HG03378 (cell line): ENCODE measurements at regions not wholly inside any gene's neighbourhood (a gene's known extent, or its start where the extent isn't known, plus 50 kb on each side); places are given as distances from the start of the nearest gene placed in this dataset.
"Not testable (repeated sequence)": the region's sequence is repeated elsewhere in the genome, so short reads cannot be mapped to it uniquely, and the experiment has no call there.

Experiments used
- ATAC-seq: cut with Tn5 transposase; IDR thresholded peaks from one replicate; pipeline ENCODE4 v1.9.1; 2021; ENCODE audit warnings: mild to moderate bottlenecking, moderate library complexity; ENCODE audit not compliant: unreplicated experiment

- no peak for ATAC-seq
Observed at GRCh38 chr5:10130881-10131280, 118.8 kb downstream of the ATPSCKMT start.

- no peak for ATAC-seq
Observed at GRCh38 chr5:10126900-10127299, 122.8 kb downstream of the ATPSCKMT start.

- ATAC-seq = no peak
Observed at GRCh38 chr5:10125116-10125515, 124.6 kb downstream of the ATPSCKMT start.

GRCh38 chr5:10124287-10124686, 125.4 kb downstream of the ATPSCKMT start:
- no peak for ATAC-seq

GRCh38 chr5:10123254-10123989, 126.3 kb downstream of the ATPSCKMT start:
- ATAC-seq = no peak

GRCh38 chr5:10122076-10122726, 127.5 kb downstream of the ATPSCKMT start:
- no peak for ATAC-seq

- ATAC-seq = no peak
Observed at GRCh38 chr5:10120934-10121333, 128.8 kb downstream of the ATPSCKMT start.

GRCh38 chr5:10118150-10118549, 131.5 kb downstream of the ATPSCKMT start:
- ATAC-seq = no peak

- no peak for ATAC-seq
Observed at GRCh38 chr5:10116594-10116993, 133.1 kb downstream of the ATPSCKMT start.

- ATAC-seq = no peak
Observed at GRCh38 chr5:10115669-10116068, 134.0 kb downstream of the ATPSCKMT start.

GRCh38 chr5:10111571-10111970, 138.1 kb downstream of the ATPSCKMT start:
- no peak for ATAC-seq

GRCh38 chr5:10110228-10110627, 139.5 kb downstream of the ATPSCKMT start:
- ATAC-seq = no peak

GRCh38 chr5:10109299-10109698, 140.4 kb downstream of the ATPSCKMT start:
- ATAC-seq = no peak

- no peak for ATAC-seq
Observed at GRCh38 chr5:10106806-10107205, 142.9 kb downstream of the ATPSCKMT start.

- no peak for ATAC-seq
Observed at GRCh38 chr5:10106285-10106684, 143.4 kb downstream of the ATPSCKMT start.

GRCh38 chr5:10102706-10103497, 146.8 kb downstream of the ATPSCKMT start:
- no peak for ATAC-seq

GRCh38 chr5:10102235-10102634, 147.5 kb downstream of the ATPSCKMT start:
- not testable (repeated sequence) for ATAC-seq

- ATAC-seq = no peak
Observed at GRCh38 chr5:10099548-10099947, 150.1 kb downstream of the ATPSCKMT start.

- ATAC-seq = no peak
Observed at GRCh38 chr5:10091701-10092100, 158.0 kb downstream of the ATPSCKMT start.

GRCh38 chr5:10090074-10090473, 159.6 kb downstream of the ATPSCKMT start:
- no peak for ATAC-seq

GRCh38 chr5:10085185-10085584, 164.5 kb downstream of the ATPSCKMT start:
- no peak for ATAC-seq

GRCh38 chr5:10081584-10081983, 168.1 kb downstream of the ATPSCKMT start:
- no peak for ATAC-seq
